Testis (tissue), 2 donors: ENCODE measurements at regions not wholly inside any gene's neighbourhood (a gene's known extent, or its start where the extent isn't known, plus 50 kb on each side); places are given as distances from the start of the nearest gene placed in this dataset.

Source experiments
- CTCF ChIP-seq, 3 experiments: fragments of 450-650 bp in 2 of 3; fragments of 200-600 bp in 1 of 3; sonication (generic) in 1 of 3; IDR thresholded peaks; one replicate each; pipeline ENCODE4 v1.5.1; 2016 to 2019; ENCODE audit warnings: antibody characterized with exemption in 3 of 3, mild to moderate bottlenecking in 2 of 3, moderate library complexity in 1 of 3
- POLR2A ChIP-seq: fragments of 450-650 bp; IDR thresholded peaks from one replicate; pipeline ENCODE4 v1.6.1; 2017; ENCODE audit warnings: antibody characterized with exemption, mild to moderate bottlenecking, moderate library complexity

GRCh38 chr7:118872568-118872967 is 648.1 kb downstream of the ANKRD7 start:
- TF ChIP-seq CTCF (IDR thresholded peaks at IDR 0.05) = no peak
- TF ChIP-seq POLR2A = no peak
